Endodermal cell (in vitro differentiated cells): ENCODE measurements at regions not wholly inside any gene's neighbourhood (a gene's known extent, or its start where the extent isn't known, plus 50 kb on each side); places are given as distances from the start of the nearest gene placed in this dataset.

Experiments
- DNase-seq: peaks from one replicate; pipeline ENCODE4 v3.0.0-alpha.2; 2017
- H3K27ac ChIP-seq: 2 replicates; pipeline ENCODE4 v1.5.1; 2013; ENCODE audit warnings: mild to moderate bottlenecking, low read depth, low read length, moderate library complexity
- H3K27me3 ChIP-seq: 2 replicates; pipeline ENCODE4 v1.6.1; 2013; ENCODE audit warnings: mild to moderate bottlenecking, low read length, moderate library complexity; ENCODE audit not compliant: insufficient read depth, control insufficient read depth, poor library complexity, severe bottlenecking
- H3K36me3 ChIP-seq: 2 replicates; pipeline ENCODE4 v1.7.0; 2013; ENCODE audit warnings: mild to moderate bottlenecking, low read length, moderate library complexity; ENCODE audit not compliant: control insufficient read depth, insufficient read depth
- H3K4me1 ChIP-seq: one replicate; pipeline ENCODE4 v1.7.0; 2013; ENCODE audit warnings: low read length; ENCODE audit not compliant: control insufficient read depth, insufficient read depth
- H3K4me3 ChIP-seq: 2 replicates; pipeline ENCODE4 v1.5.1; 2013; ENCODE audit warnings: mild to moderate bottlenecking, low read length, moderate library complexity
- H3K9ac ChIP-seq: 2 replicates; pipeline ENCODE4 v1.6.1; 2013; ENCODE audit warnings: mild to moderate bottlenecking, low read length, moderate library complexity; ENCODE audit not compliant: poor library complexity, severe bottlenecking; ENCODE audit errors: extremely low read depth
- H3K9me3 ChIP-seq: 2 replicates; pipeline ENCODE4 v1.6.1; 2013; ENCODE audit warnings: mild to moderate bottlenecking, low read length, moderate library complexity; ENCODE audit not compliant: control insufficient read depth
- H3K27ac Mint-ChIP-seq: 2 replicates; pipeline ENCODE4 v1.8.0; 2020; ENCODE audit warnings: mixed read lengths
- H3K27me3 Mint-ChIP-seq: 2 replicates; pipeline ENCODE4 v1.8.0; 2021; ENCODE audit warnings: mild to moderate bottlenecking, mixed read lengths; ENCODE audit not compliant: insufficient read depth
- H3K36me3 Mint-ChIP-seq: 2 replicates; pipeline ENCODE4 v1.8.0; 2020; ENCODE audit warnings: low read depth, mixed read lengths
- H3K4me1 Mint-ChIP-seq: 2 replicates; pipeline ENCODE4 v1.8.0; 2020; ENCODE audit warnings: mixed read lengths
- H3K4me3 Mint-ChIP-seq: 2 replicates; pipeline ENCODE4 v1.8.0; 2020; ENCODE audit warnings: mild to moderate bottlenecking, moderate library complexity, mixed read lengths
- H3K9me3 Mint-ChIP-seq: 2 replicates; pipeline ENCODE4 v1.8.0; 2020; ENCODE audit warnings: mild to moderate bottlenecking, mixed read lengths
- CTCF ChIP-seq: fragments of 200-600 bp; sonication (generic); conservative IDR thresholded peaks from 2 replicates; pipeline ENCODE4 v1.5.0; 2021; ENCODE audit warnings: antibody characterized with exemption, mild to moderate bottlenecking
- WGBS, 2 experiments: methylation state at CpG; one replicate each; pipeline versions ENCODE4 v1.1.5 to v1.1.7; 2013; ENCODE audit warnings: missing lambda C conversion rate in 2 of 2, mixed read lengths in 1 of 2; ENCODE audit not compliant: insufficient coverage in 1 of 2, insufficient read length in 1 of 2; 5-methylcytosine and 5-hydroxymethylcytosine counted together

GRCh38 chr5:124395926-124396325 lies 350.5 kb downstream of the ZNF608 start:
- no peak overlapping the region for H3K4me3 ChIP-seq
- peaks cover 28% of the 10 kb centered on the region for H3K4me1 Mint-ChIP-seq
- H3K9ac ChIP-seq: no peak overlapping the region
- peaks cover 6% of the 10 kb centered on the region for H3K4me1 ChIP-seq
- no peaks in the 10 kb centered on the region for H3K27me3 ChIP-seq
- no peak for DNase-seq
- peaks cover 4% of the 10 kb centered on the region for H3K36me3 Mint-ChIP-seq
- WGBS, 2 experiments: 90 to 92% methylated on average over 5 of the region's 5 CpGs
- no peaks in the 10 kb centered on the region for H3K27me3 Mint-ChIP-seq
- no peak for TF ChIP-seq CTCF
- H3K27ac ChIP-seq: no peak overlapping the region
- H3K27ac Mint-ChIP-seq: no peak overlapping the region
- no peak overlapping the region for H3K4me3 Mint-ChIP-seq
- no peaks in the 10 kb centered on the region for H3K36me3 ChIP-seq
- peaks cover 11% of the 10 kb centered on the region for H3K9me3 Mint-ChIP-seq
- peaks cover 11% of the 10 kb centered on the region for H3K9me3 ChIP-seq

GRCh38 chr5:124395287-124395686 lies 351.2 kb downstream of the ZNF608 start:
- no peaks in the 10 kb centered on the region for H3K36me3 ChIP-seq
- no peak overlapping the region for H3K4me3 Mint-ChIP-seq
- no peak for DNase-seq
- peaks cover 6% of the 10 kb centered on the region for H3K4me1 ChIP-seq
- 73 to 83% methylated on average over 11 of the region's 11 CpGs for WGBS, 2 experiments
- TF ChIP-seq CTCF: no peak
- no peak overlapping the region for H3K27ac Mint-ChIP-seq
- no peaks in the 10 kb centered on the region for H3K27me3 Mint-ChIP-seq
- no peak overlapping the region for H3K4me3 ChIP-seq
- no peaks in the 10 kb centered on the region for H3K27me3 ChIP-seq
- peaks cover 28% of the 10 kb centered on the region for H3K4me1 Mint-ChIP-seq
- H3K36me3 Mint-ChIP-seq: peaks cover 9% of the 10 kb centered on the region
- H3K9me3 Mint-ChIP-seq: peaks cover 18% of the 10 kb centered on the region
- H3K27ac ChIP-seq: peak overlapping the region; percentile 22
- H3K9me3 ChIP-seq: peaks cover 17% of the 10 kb centered on the region
- H3K9ac ChIP-seq: no peak overlapping the region

GRCh38 chr5:124394700-124395245 lies 351.7 kb downstream of the ZNF608 start:
- H3K27me3 ChIP-seq: no peaks in the 10 kb centered on the region
- peaks cover 14% of the 10 kb centered on the region for H3K36me3 Mint-ChIP-seq
- H3K9me3 Mint-ChIP-seq: peaks cover 23% of the 10 kb centered on the region
- peaks cover 6% of the 10 kb centered on the region for H3K4me1 ChIP-seq
- no peak overlapping the region for H3K4me3 Mint-ChIP-seq
- H3K27ac ChIP-seq: peak overlapping the region; percentile 22
- peaks cover 28% of the 10 kb centered on the region for H3K4me1 Mint-ChIP-seq
- no peak overlapping the region for H3K4me3 ChIP-seq
- peaks cover 22% of the 10 kb centered on the region for H3K9me3 ChIP-seq
- 87 to 91% methylated on average over 4 to 9 of the region's 9 CpGs for WGBS, 2 experiments
- no peak for TF ChIP-seq CTCF
- no peak for DNase-seq
- H3K27me3 Mint-ChIP-seq: no peaks in the 10 kb centered on the region
- no peak overlapping the region for H3K27ac Mint-ChIP-seq
- H3K9ac ChIP-seq: no peak overlapping the region
- H3K36me3 ChIP-seq: no peaks in the 10 kb centered on the region
